Activated naive CD8-positive, alpha-beta T cell (primary cell): ENCODE measurements at regions not wholly inside any gene's neighbourhood (a gene's known extent, or its start where the extent isn't known, plus 50 kb on each side); places are given as distances from the start of the nearest gene placed in this dataset.

Experiments used
- H3K27ac Mint-ChIP-seq: one replicate; pipeline ENCODE4 v1.8.0; 2021; ENCODE audit warnings: mixed read lengths
- H3K27me3 Mint-ChIP-seq: one replicate; pipeline ENCODE4 v1.8.0; 2021; ENCODE audit warnings: mixed read lengths
- H3K36me3 Mint-ChIP-seq: one replicate; pipeline ENCODE4 v1.8.0; 2021; ENCODE audit warnings: mixed read lengths
- H3K4me1 Mint-ChIP-seq: one replicate; pipeline ENCODE4 v1.8.0; 2021; ENCODE audit warnings: low read depth, mixed read lengths
- H3K4me3 Mint-ChIP-seq: one replicate; pipeline ENCODE4 v1.8.0; 2021; ENCODE audit warnings: mild to moderate bottlenecking, mixed read lengths
- H3K9me3 Mint-ChIP-seq: one replicate; pipeline ENCODE4 v1.8.0; 2021; ENCODE audit warnings: low read depth, mixed read lengths

- Mint-ChIP-seq H3K4me3 (no peak overlapping the region), H3K27ac (no peak overlapping the region), H3K4me1 (no peaks in the 10 kb centered on the region), H3K9me3 (no peaks in the 10 kb centered on the region), H3K27me3 (peaks cover 2% of the 10 kb centered on the region), H3K36me3 (no peaks in the 10 kb centered on the region)
Observed at GRCh38 chr10:123413353-123413752, 252.8 kb upstream of the GPR26 start.

GRCh38 chr10:123415523-123415922 lies 250.6 kb upstream of the GPR26 start:
- Mint-ChIP-seq H3K4me3 (no peak overlapping the region), H3K36me3 (no peaks in the 10 kb centered on the region), H3K9me3 (no peaks in the 10 kb centered on the region), H3K27me3 (peaks cover 2% of the 10 kb centered on the region), H3K4me1 (no peaks in the 10 kb centered on the region), H3K27ac (no peak overlapping the region)

- Mint-ChIP-seq H3K36me3 (no peaks in the 10 kb centered on the region), H3K4me1 (no peaks in the 10 kb centered on the region), H3K27me3 (peaks cover 2% of the 10 kb centered on the region), H3K27ac (no peak overlapping the region), H3K4me3 (no peak overlapping the region), H3K9me3 (no peaks in the 10 kb centered on the region)
Observed at GRCh38 chr10:123417414-123417813, 248.7 kb upstream of the GPR26 start.

- Mint-ChIP-seq H3K4me3 (no peak overlapping the region), H3K36me3 (no peaks in the 10 kb centered on the region), H3K9me3 (no peaks in the 10 kb centered on the region), H3K27ac (no peak overlapping the region), H3K4me1 (no peaks in the 10 kb centered on the region), H3K27me3 (peaks cover 2% of the 10 kb centered on the region)
Observed at GRCh38 chr10:123421461-123421860, 244.7 kb upstream of the GPR26 start.

- Mint-ChIP-seq H3K4me1 (no peaks in the 10 kb centered on the region), H3K36me3 (no peaks in the 10 kb centered on the region), H3K9me3 (no peaks in the 10 kb centered on the region), H3K27ac (no peak overlapping the region), H3K4me3 (no peak overlapping the region), H3K27me3 (peaks cover 5% of the 10 kb centered on the region)
Observed at GRCh38 chr10:123422261-123422660, 243.9 kb upstream of the GPR26 start.

- Mint-ChIP-seq H3K27ac (no peak overlapping the region), H3K27me3 (peaks cover 10% of the 10 kb centered on the region), H3K4me1 (no peaks in the 10 kb centered on the region), H3K4me3 (no peak overlapping the region), H3K36me3 (no peaks in the 10 kb centered on the region), H3K9me3 (no peaks in the 10 kb centered on the region)
Observed at GRCh38 chr10:123424537-123424936, 241.6 kb upstream of the GPR26 start.

GRCh38 chr10:123425680-123426079 lies 240.5 kb upstream of the GPR26 start:
- no peaks in the 10 kb centered on the region for H3K4me1 Mint-ChIP-seq
- no peaks in the 10 kb centered on the region for H3K9me3 Mint-ChIP-seq
- H3K36me3 Mint-ChIP-seq = no peaks in the 10 kb centered on the region
- no peak overlapping the region for H3K27ac Mint-ChIP-seq
- peaks cover 10% of the 10 kb centered on the region for H3K27me3 Mint-ChIP-seq
- no peak overlapping the region for H3K4me3 Mint-ChIP-seq

GRCh38 chr10:123427165-123427786 lies 238.9 kb upstream of the GPR26 start:
- no peaks in the 10 kb centered on the region for H3K9me3 Mint-ChIP-seq
- peaks cover 10% of the 10 kb centered on the region for H3K27me3 Mint-ChIP-seq
- H3K27ac Mint-ChIP-seq = no peak overlapping the region
- H3K36me3 Mint-ChIP-seq = no peaks in the 10 kb centered on the region
- H3K4me3 Mint-ChIP-seq = no peak overlapping the region
- no peaks in the 10 kb centered on the region for H3K4me1 Mint-ChIP-seq

GRCh38 chr10:123428391-123428790 lies 237.8 kb upstream of the GPR26 start:
- Mint-ChIP-seq H3K4me1 (no peaks in the 10 kb centered on the region), H3K27me3 (peaks cover 11% of the 10 kb centered on the region)

GRCh38 chr10:123429706-123430221 lies 236.4 kb upstream of the GPR26 start:
- Mint-ChIP-seq H3K27me3 (peaks cover 11% of the 10 kb centered on the region), H3K4me3 (no peak overlapping the region), H3K4me1 (no peaks in the 10 kb centered on the region), H3K9me3 (no peaks in the 10 kb centered on the region), H3K36me3 (no peaks in the 10 kb centered on the region), H3K27ac (no peak overlapping the region)

More at GRCh38 chr10:123428391-123428790, 237.8 kb upstream of the GPR26 start:
- Mint-ChIP-seq H3K4me3 (no peak overlapping the region), H3K27ac (no peak overlapping the region), H3K36me3 (no peaks in the 10 kb centered on the region), H3K9me3 (no peaks in the 10 kb centered on the region)

GRCh38 chr10:123433539-123433938 lies 232.6 kb upstream of the GPR26 start:
- Mint-ChIP-seq H3K36me3 (no peaks in the 10 kb centered on the region), H3K27ac (no peak overlapping the region), H3K4me1 (no peaks in the 10 kb centered on the region), H3K4me3 (no peak overlapping the region), H3K27me3 (peaks cover 3% of the 10 kb centered on the region), H3K9me3 (no peaks in the 10 kb centered on the region)

- Mint-ChIP-seq H3K9me3 (no peaks in the 10 kb centered on the region), H3K4me1 (no peaks in the 10 kb centered on the region), H3K36me3 (no peaks in the 10 kb centered on the region), H3K4me3 (no peak overlapping the region), H3K27ac (no peak overlapping the region), H3K27me3 (peaks cover 3% of the 10 kb centered on the region)
Observed at GRCh38 chr10:123434435-123435039, 231.6 kb upstream of the GPR26 start.

- no peak overlapping the region for H3K4me3 Mint-ChIP-seq
- H3K4me1 Mint-ChIP-seq = no peaks in the 10 kb centered on the region
- H3K27ac Mint-ChIP-seq = no peak overlapping the region
- peaks cover 6% of the 10 kb centered on the region for H3K27me3 Mint-ChIP-seq
- no peaks in the 10 kb centered on the region for H3K9me3 Mint-ChIP-seq
- no peaks in the 10 kb centered on the region for H3K36me3 Mint-ChIP-seq
Observed at GRCh38 chr10:123442901-123443300, 223.3 kb upstream of the GPR26 start.

- no peaks in the 10 kb centered on the region for H3K36me3 Mint-ChIP-seq
- H3K4me3 Mint-ChIP-seq = no peak overlapping the region
- no peaks in the 10 kb centered on the region for H3K4me1 Mint-ChIP-seq
- H3K27ac Mint-ChIP-seq = no peak overlapping the region
- H3K9me3 Mint-ChIP-seq = no peaks in the 10 kb centered on the region
- H3K27me3 Mint-ChIP-seq = peaks cover 6% of the 10 kb centered on the region
Observed at GRCh38 chr10:123443924-123444323, 222.2 kb upstream of the GPR26 start.

GRCh38 chr10:123445261-123445775 lies 220.8 kb upstream of the GPR26 start:
- Mint-ChIP-seq H3K4me1 (no peaks in the 10 kb centered on the region), H3K4me3 (no peak overlapping the region), H3K27ac (no peak overlapping the region), H3K9me3 (no peaks in the 10 kb centered on the region), H3K27me3 (peaks cover 8% of the 10 kb centered on the region), H3K36me3 (no peaks in the 10 kb centered on the region)
